IPS-20b (cell line): ENCODE measurements at regions not wholly inside any gene's neighbourhood (a gene's known extent, or its start where the extent isn't known, plus 50 kb on each side); places are given as distances from the start of the nearest gene placed in this dataset.

Source experiments
- H3K27ac ChIP-seq: one replicate; pipeline ENCODE4 v1.5.1; 2013; ENCODE audit warnings: low read length
- H3K27me3 ChIP-seq: 2 replicates; pipeline ENCODE4 v1.6.1; 2013; ENCODE audit warnings: mild to moderate bottlenecking, low read length, inconsistent platforms; ENCODE audit not compliant: insufficient read depth
- H3K36me3 ChIP-seq: 2 replicates; pipeline ENCODE4 v1.6.1; 2013; ENCODE audit warnings: low read depth, mild to moderate bottlenecking, inconsistent platforms, low read length, moderate library complexity; ENCODE audit not compliant: insufficient read depth
- H3K4me1 ChIP-seq: 2 replicates; pipeline ENCODE4 v1.6.1; 2013; ENCODE audit warnings: mild to moderate bottlenecking, control low read depth, inconsistent platforms, low read length, moderate library complexity; ENCODE audit not compliant: insufficient read depth
- H3K4me3 ChIP-seq: 2 replicates; pipeline ENCODE4 v1.5.1; 2013; ENCODE audit warnings: mild to moderate bottlenecking, low read length, inconsistent platforms
- H3K9ac ChIP-seq: 2 replicates; pipeline ENCODE4 v1.6.1; 2013; ENCODE audit warnings: low read depth, mild to moderate bottlenecking, inconsistent platforms, low read length, moderate library complexity
- H3K9me3 ChIP-seq: 2 replicates; pipeline ENCODE4 v1.6.1; 2013; ENCODE audit warnings: mild to moderate bottlenecking, low read depth, low read length, inconsistent platforms; ENCODE audit not compliant: insufficient read depth

DNA sequence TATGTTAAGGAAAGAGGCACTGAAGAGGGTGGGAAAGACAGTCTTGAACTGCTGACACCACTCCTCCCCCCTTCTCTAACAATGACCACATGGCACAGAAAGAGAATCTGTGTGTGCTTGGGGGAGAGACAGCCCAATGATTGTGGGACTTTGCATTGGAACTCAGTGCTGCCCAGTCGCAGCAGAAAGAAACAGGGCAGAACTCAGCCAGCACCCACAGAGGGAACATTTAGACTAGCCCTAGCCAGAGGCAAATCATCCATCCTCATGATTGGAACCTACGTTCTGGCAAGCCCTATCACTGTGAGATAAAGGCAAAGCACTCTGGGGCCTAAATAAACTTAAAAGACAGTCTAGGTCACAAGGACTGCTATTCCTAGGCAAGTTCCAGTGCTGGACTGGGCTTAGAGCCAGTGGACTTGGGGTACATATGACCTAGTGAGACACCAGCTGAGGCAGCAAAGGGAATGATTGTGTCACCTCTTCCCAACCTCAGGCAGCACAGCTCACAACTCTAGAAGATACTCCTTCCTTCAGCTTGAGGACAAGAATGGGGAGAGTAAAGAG is 132.8 kb upstream of the S100G start:
- Histone ChIP-seq H3K36me3 (no peaks in the 10 kb centered on the region), H3K9me3 (no peaks in the 10 kb centered on the region), H3K4me3 (no peak overlapping the region), H3K27ac (no peak overlapping the region), H3K4me1 (no peaks in the 10 kb centered on the region; the same call in 1 of the 2 replicates), H3K9ac (no peak overlapping the region), H3K27me3 (no peaks in the 10 kb centered on the region)

DNA sequence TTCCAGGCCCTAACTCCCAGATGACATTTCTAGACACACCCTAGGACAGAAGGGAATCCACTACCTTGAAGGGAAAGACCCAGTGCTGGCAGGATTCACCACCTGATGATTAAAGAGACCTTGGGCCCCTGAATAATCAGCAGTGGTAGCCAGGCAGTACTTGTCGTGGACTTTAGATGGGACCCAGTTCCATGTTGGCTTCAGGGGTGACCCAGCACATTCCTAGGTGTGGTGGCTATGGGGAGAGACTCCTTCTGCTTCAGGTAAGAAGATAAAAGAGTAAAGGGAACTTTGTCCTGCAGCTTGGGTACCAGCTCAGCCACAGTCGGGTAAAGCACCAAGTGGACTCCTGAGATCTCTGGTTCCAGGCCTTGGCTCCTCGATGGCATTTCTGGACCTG is 131.8 kb upstream of the S100G start:
- Histone ChIP-seq H3K9ac (no peak overlapping the region), H3K4me3 (no peak overlapping the region), H3K9me3 (no peaks in the 10 kb centered on the region), H3K36me3 (no peaks in the 10 kb centered on the region), H3K27ac (no peak overlapping the region), H3K4me1 (no peaks in the 10 kb centered on the region; the same call in 1 of the 2 replicates), H3K27me3 (no peaks in the 10 kb centered on the region)

DNA sequence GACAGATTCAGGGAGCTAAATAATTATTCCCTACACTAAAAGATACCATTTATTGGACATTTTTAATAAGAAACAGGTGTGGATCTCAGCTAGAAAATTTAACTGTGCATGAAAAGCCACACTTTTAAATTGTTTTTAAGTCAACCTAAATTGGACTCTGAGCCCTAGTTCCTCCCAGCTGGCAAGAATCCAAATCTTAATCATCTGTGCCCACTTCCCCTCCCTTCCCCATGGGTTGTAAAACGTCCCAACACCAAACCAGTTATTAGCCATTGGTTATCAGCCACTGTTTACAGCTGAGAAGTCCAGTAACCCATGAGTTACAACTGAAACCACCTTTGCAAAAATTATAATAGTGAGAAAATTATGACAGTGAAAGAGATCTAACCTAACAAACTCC is 125.6 kb upstream of the S100G start:
- no peak overlapping the region for H3K4me3 ChIP-seq
- no peak overlapping the region for H3K27ac ChIP-seq
- no peaks in the 10 kb centered on the region for H3K27me3 ChIP-seq
- H3K9me3 ChIP-seq: peaks cover 14% of the 10 kb centered on the region; the same call in 1 of the 2 replicates
- no peaks in the 10 kb centered on the region for H3K36me3 ChIP-seq
- H3K9ac ChIP-seq: no peak overlapping the region
- H3K4me1 ChIP-seq: no peaks in the 10 kb centered on the region

DNA sequence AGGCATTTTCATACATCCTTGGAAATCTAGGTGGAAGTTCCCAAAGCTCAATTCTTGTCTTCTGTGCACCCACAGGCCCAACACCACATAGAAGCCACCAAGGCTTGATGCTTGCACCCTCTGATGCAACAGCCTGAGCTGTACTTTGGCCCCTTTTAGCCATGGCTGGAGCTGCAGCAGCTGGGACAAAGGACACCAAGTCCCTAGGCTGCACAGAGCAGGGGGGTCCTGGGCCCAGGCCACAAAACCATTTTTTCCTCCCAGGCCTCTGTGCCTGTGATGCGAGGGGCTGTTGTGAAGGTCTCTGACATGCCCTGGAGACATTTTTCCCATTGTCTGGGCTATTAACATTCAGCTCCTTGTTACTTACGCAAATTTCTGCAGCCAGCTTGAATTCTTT is 124.0 kb upstream of the S100G start:
- no peak overlapping the region for H3K9ac ChIP-seq
- H3K9me3 ChIP-seq: peaks cover 14% of the 10 kb centered on the region; the same call in 1 of the 2 replicates
- H3K27ac ChIP-seq: no peak overlapping the region

DNA sequence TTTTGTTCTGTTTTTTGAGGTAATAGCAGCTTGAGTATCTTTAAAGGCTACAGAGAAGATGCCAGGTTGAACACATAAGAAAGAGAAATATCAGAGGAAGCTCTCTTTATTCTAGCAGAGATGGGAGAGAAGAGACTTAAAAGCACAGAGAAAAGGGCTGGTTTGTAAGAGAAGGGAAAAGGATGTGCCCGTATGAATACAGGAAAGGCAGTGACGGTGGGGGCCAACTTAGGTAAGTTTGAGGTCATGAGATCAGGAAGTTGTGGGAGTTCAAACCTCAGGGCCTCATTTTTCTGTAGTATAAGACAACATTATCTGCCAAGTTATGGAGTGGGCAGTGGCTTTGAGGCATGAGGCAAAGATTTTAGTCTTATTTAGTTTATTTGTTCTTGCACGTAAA is 121.3 kb upstream of the S100G start:
- H3K27me3 ChIP-seq: no peaks in the 10 kb centered on the region
- H3K36me3 ChIP-seq: no peaks in the 10 kb centered on the region
- H3K27ac ChIP-seq: no peak overlapping the region

More for the DNA sequence above, 124.0 kb upstream of the S100G start:
- Histone ChIP-seq H3K4me3 (no peak overlapping the region), H3K27me3 (no peaks in the 10 kb centered on the region), H3K36me3 (no peaks in the 10 kb centered on the region), H3K4me1 (no peaks in the 10 kb centered on the region)

More for the DNA sequence above, 121.3 kb upstream of the S100G start:
- no peak overlapping the region for H3K4me3 ChIP-seq
- H3K9me3 ChIP-seq: peaks cover 14% of the 10 kb centered on the region; the same call in 1 of the 2 replicates
- H3K4me1 ChIP-seq: no peaks in the 10 kb centered on the region
- no peak overlapping the region for H3K9ac ChIP-seq
